RWPE2 (cell line): ENCODE measurements at regions not wholly inside any gene's neighbourhood (a gene's known extent, or its start where the extent isn't known, plus 50 kb on each side); places are given as distances from the start of the nearest gene placed in this dataset.
A peak's percentile ranks its signal among the peaks of the same experiment; 100 is the strongest.

Experiments
- ATAC-seq: fragments of 200-7000 bp; cut with Tn5 transposase; 3 replicates; pipeline ENCODE4 v1.9.1; 2021; ENCODE audit warnings: low read depth
- DNase-seq: peaks from one replicate; pipeline ENCODE4 v3.0.0-alpha.2; 2020; ENCODE audit warnings: low spot score
- H3K27ac ChIP-seq: fragments of 450-650 bp; 2 replicates; pipeline ENCODE4 v1.5.1; 2017; ENCODE audit warnings: mild to moderate bottlenecking; ENCODE audit not compliant: poor library complexity, severe bottlenecking
- H3K27me3 ChIP-seq: fragments of 250-450 bp; sonication (Bioruptor Pico); 2 replicates; pipeline ENCODE4 v1.5.1; 2021; ENCODE audit warnings: mild to moderate bottlenecking, moderate library complexity; ENCODE audit not compliant: insufficient read depth, poor library complexity, severe bottlenecking
- H3K36me3 ChIP-seq: fragments of 250-450 bp; sonication (Bioruptor Pico); 2 replicates; pipeline ENCODE4 v1.5.1; 2020; ENCODE audit warnings: low read depth, mild to moderate bottlenecking, moderate library complexity
- H3K4me1 ChIP-seq: fragments of 250-450 bp; sonication (Bioruptor Pico); 2 replicates; pipeline ENCODE4 v1.5.1; 2021; ENCODE audit warnings: mild to moderate bottlenecking, moderate library complexity; ENCODE audit not compliant: insufficient read depth, poor library complexity, severe bottlenecking
- H3K4me3 ChIP-seq: fragments of 250-450 bp; sonication (Bioruptor Pico); 2 replicates; pipeline ENCODE4 v1.5.1; 2021; ENCODE audit warnings: mild to moderate bottlenecking, moderate library complexity; ENCODE audit not compliant: severe bottlenecking
- H3K9me3 ChIP-seq: fragments of 250-450 bp; sonication (Bioruptor Pico); 2 replicates; pipeline ENCODE4 v1.5.1; 2021; ENCODE audit warnings: mild to moderate bottlenecking, moderate library complexity; ENCODE audit not compliant: severe bottlenecking
- TF ChIP-seq, protein P1 (sequence below): fragments of 450-650 bp; IDR thresholded peaks from one replicate; pipeline ENCODE4 v1.5.1; 2017; ENCODE audit warnings: mild to moderate bottlenecking, moderate library complexity; ENCODE audit not compliant: poor library complexity, severe bottlenecking

DNA sequence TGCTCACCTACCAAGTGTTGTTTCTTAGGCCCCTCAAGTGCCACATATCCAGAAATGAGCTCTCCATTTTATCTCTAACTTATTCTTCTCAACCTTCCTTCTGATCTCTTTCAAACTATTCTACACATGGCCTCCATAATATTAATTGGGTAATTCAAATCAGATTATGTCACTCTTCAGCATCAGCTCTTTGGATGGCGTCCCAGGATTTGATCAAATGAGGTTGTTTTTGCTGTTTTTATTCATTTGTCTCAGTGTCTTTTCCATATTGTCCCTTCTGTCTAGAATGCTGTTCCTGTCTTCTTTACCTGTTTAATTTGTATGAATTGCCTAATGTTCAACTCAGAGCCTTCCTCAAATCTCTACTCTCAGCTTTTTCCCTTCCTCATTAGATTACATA, 234.6 kb upstream of the CXCL12 start:
- no peaks in the 10 kb centered on the region for H3K27me3 ChIP-seq
- TF ChIP-seq, protein P1, sequence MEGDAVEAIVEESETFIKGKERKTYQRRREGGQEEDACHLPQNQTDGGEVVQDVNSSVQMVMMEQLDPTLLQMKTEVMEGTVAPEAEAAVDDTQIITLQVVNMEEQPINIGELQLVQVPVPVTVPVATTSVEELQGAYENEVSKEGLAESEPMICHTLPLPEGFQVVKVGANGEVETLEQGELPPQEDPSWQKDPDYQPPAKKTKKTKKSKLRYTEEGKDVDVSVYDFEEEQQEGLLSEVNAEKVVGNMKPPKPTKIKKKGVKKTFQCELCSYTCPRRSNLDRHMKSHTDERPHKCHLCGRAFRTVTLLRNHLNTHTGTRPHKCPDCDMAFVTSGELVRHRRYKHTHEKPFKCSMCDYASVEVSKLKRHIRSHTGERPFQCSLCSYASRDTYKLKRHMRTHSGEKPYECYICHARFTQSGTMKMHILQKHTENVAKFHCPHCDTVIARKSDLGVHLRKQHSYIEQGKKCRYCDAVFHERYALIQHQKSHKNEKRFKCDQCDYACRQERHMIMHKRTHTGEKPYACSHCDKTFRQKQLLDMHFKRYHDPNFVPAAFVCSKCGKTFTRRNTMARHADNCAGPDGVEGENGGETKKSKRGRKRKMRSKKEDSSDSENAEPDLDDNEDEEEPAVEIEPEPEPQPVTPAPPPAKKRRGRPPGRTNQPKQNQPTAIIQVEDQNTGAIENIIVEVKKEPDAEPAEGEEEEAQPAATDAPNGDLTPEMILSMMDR, result no peak
- H3K4me1 ChIP-seq, result no peaks in the 10 kb centered on the region
- no peak for DNase-seq
- H3K27ac ChIP-seq, result no peak overlapping the region
- H3K36me3 ChIP-seq, result no peaks in the 10 kb centered on the region
- no peak for ATAC-seq
- H3K4me3 ChIP-seq, result no peak overlapping the region
- H3K9me3 ChIP-seq, result no peaks in the 10 kb centered on the region

DNA sequence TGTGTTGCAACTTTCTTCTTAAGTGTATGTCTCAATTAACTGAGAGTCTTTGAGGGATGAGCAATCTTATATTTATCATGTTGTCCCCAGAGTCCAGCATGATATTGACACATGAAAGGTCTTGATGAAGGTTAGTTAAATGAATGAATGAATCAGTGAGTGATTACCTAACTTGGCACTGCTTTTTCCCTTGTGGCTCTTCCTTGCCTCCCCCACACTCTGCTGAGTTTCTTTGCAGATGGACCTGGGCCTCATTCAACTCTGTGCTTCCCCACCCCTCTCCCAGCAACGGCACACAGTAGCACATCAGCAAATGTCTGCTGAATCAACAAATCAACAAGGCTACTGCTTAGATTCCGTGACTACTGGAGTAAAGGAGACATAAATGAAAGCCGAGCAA, 235.1 kb upstream of the CXCL12 start:
- TF ChIP-seq, protein P1, result no peak
- H3K4me3 ChIP-seq, result no peak overlapping the region
- DNase-seq (no peak), ATAC-seq (no peak)
- H3K27ac ChIP-seq, result no peak overlapping the region
- no peaks in the 10 kb centered on the region for H3K4me1 ChIP-seq
- H3K36me3 ChIP-seq, result no peaks in the 10 kb centered on the region
- no peaks in the 10 kb centered on the region for H3K9me3 ChIP-seq
- H3K27me3 ChIP-seq, result no peaks in the 10 kb centered on the region

DNA sequence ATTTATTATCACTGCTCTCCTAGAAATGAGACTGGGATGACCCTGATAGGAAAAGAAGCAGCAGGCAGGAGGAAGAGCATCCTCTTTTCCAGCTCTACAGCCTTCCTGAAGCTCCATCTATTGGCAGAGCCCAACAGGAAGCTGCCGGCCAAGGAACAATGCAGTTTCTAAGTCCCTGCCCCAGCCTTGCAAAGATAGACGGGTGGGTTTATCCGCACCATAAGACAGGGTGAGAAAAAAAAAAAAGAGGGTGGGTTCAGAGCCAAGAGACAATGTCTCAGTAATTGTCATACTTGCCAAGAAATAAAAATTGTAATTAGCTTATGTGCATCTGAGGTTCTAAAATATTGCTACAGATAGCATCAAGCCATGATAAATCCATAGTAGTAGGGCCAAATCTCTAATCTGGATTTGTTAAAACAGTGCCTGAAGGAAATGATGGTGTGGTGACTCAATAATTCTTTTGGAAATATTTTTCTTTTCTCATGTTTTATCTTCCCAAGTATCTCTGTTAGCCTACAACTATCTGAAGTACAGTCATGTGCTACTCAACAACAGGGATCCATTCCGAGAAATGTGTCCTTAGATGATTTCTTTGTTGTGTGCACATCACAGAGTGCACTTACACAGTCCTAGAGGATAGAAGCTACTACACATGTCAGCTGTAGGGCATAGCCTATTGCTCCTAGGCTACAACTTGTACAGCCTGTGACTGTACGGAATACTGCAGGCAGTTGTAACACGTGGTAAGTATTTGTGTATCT, 242.9 kb upstream of the CXCL12 start:
- DNase-seq (no peak), ATAC-seq (peak; percentile 66)
- no peaks in the 10 kb centered on the region for H3K36me3 ChIP-seq
- no peaks in the 10 kb centered on the region for H3K9me3 ChIP-seq
- H3K4me3 ChIP-seq, result no peak overlapping the region
- no peak overlapping the region for H3K27ac ChIP-seq
- no peaks in the 10 kb centered on the region for H3K27me3 ChIP-seq
- peaks cover 4% of the 10 kb centered on the region for H3K4me1 ChIP-seq
- TF ChIP-seq, protein P1, result no peak

DNA sequence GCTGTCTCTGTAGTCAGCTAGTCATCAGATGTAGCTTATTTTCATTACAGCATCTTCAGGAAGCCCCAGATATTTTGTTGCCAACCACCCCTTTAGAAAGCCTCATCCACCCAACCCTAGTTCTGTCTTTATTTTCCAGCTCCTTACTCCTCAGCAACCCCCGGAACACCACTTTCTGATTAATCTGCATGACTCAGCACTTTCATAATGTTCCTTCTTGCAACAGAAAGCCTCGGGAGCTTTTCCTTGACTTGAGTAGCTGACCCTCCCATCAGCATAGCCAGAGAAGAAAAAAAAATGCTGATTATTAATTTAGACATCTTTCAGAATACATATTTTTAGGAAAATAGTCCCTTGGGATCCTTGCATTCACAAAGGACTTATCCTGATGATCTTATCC, 244.0 kb upstream of the CXCL12 start:
- no peak for DNase-seq

DNA sequence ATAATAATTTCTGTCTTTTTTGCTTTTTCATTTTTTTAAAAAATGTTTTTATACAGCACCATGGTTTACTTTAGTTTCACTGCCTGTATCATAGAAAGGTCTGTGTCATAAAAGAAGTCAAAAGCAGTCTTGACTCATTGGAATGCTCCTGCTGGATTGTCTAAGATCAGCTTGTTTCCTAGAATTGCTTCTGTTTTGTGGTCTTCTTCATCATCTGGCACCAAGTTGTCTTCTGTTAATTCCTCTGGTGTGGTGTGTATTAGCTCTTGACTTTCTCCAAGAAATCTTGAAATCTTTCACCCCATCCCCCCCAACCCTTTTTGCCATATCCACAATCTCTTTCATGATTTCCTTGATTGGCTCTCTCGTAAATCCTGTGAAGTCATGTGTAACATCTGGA, 250.3 kb upstream of the CXCL12 start:
- DNase-seq, result no peak
- Histone ChIP-seq H3K9me3 (no peaks in the 10 kb centered on the region), H3K4me3 (no peak overlapping the region), H3K27me3 (no peaks in the 10 kb centered on the region), H3K4me1 (no peaks in the 10 kb centered on the region), H3K36me3 (no peaks in the 10 kb centered on the region), H3K27ac (no peak overlapping the region)
- TF ChIP-seq, protein P1, result no peak
- ATAC-seq, result no peak

More for the DNA sequence above, 244.0 kb upstream of the CXCL12 start:
- no peak overlapping the region for H3K4me3 ChIP-seq
- TF ChIP-seq, protein P1, result no peak
- ATAC-seq, result peak; percentile 66
- peak overlapping the region; percentile 4 for H3K27ac ChIP-seq
- no peaks in the 10 kb centered on the region for H3K27me3 ChIP-seq
- peaks cover 4% of the 10 kb centered on the region for H3K4me1 ChIP-seq
- no peaks in the 10 kb centered on the region for H3K9me3 ChIP-seq
- H3K36me3 ChIP-seq, result no peaks in the 10 kb centered on the region
